ENCODE measurements at regions not wholly inside any gene's neighbourhood (a gene's known extent, or its start where the extent isn't known, plus 50 kb on each side); places are given as distances from the start of the nearest gene placed in this dataset.

- TF ChIP-seq CTCF (IDR thresholded peaks at IDR 0.05) (no peak), EZH2 (IDR thresholded peaks at IDR 0.05; ENCODE audit: borderline replicate concordance, insufficient read depth, low read depth, low read length, poor library complexity, severe bottlenecking) (no peak)
Measured at GRCh38 chr5:23419115-23419514, 88.3 kb upstream of the PRDM9 start.
